Rectal smooth muscle tissue (tissue), 1 donor: ENCODE measurements at regions not wholly inside any gene's neighbourhood (a gene's known extent, or its start where the extent isn't known, plus 50 kb on each side); places are given as distances from the start of the nearest gene placed in this dataset.

Experiments used
- H3K27ac ChIP-seq: one replicate; pipeline ENCODE4 v1.7.0; 2013; ENCODE audit warnings: low read depth, low read length, inconsistent platforms
- H3K27me3 ChIP-seq: one replicate; pipeline ENCODE4 v1.7.0; 2013; ENCODE audit warnings: low read length; ENCODE audit not compliant: control insufficient read depth, insufficient read depth
- H3K36me3 ChIP-seq: one replicate; pipeline ENCODE4 v1.7.0; 2013; ENCODE audit warnings: low read length; ENCODE audit not compliant: control insufficient read depth, insufficient read depth
- H3K4me1 ChIP-seq: one replicate; pipeline ENCODE4 v1.7.0; 2013; ENCODE audit warnings: low read length; ENCODE audit not compliant: control insufficient read depth, insufficient read depth
- H3K4me3 ChIP-seq: one replicate; pipeline ENCODE4 v1.7.0; 2013; ENCODE audit warnings: low read length
- H3K9ac ChIP-seq: one replicate; pipeline ENCODE4 v1.7.0; 2013; ENCODE audit warnings: low read length

DNA sequence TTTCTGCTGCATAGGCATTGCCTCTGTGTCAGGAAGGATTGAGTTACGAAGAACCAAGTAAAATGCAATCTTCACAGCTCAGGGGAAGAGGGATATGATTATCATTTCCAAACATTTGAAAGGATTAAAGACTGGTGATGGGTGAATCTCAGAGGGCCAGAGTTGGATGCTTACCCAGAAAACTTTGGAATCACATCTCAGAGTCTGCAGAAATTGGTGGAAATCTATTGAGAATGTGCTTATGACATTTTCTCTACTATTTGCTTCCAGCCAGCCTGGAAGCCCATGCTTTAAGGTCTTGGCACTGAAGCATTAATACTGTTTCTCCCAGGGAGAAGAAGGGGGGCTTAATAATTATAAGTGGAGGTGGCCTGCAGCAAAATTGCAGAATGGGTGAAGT, 1301.4 kb upstream of the PIK3C3 start:
- Histone ChIP-seq H3K4me1 (no peaks in the 10 kb centered on the region), H3K4me3 (no peak overlapping the region)

DNA sequence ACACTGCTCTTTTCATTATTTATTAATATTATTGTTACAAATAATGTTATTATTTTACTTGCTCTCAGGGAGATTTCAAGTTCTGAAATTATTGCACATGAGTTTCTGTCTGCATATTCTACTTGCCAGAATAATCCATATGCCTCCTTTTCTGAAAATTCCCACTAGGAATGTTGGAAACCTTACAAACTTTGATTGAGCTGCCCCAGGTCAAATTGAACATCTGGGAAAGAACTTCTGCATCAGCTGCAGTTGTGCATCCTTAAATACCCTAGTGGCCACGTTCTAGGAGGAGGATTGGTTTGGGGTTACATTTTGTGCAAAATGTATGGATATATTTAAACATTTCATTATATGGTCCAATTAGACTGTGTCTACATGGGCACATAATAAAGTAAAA, 1302.7 kb upstream of the PIK3C3 start:
- H3K36me3 ChIP-seq = no peaks in the 10 kb centered on the region
- H3K27me3 ChIP-seq = no peaks in the 10 kb centered on the region
- H3K9ac ChIP-seq = no peak overlapping the region
- H3K4me1 ChIP-seq = no peaks in the 10 kb centered on the region
- H3K27ac ChIP-seq = no peak overlapping the region
- H3K4me3 ChIP-seq = no peak overlapping the region

More for the DNA sequence above, 1301.4 kb upstream of the PIK3C3 start:
- Histone ChIP-seq H3K27ac (no peak overlapping the region), H3K27me3 (no peaks in the 10 kb centered on the region), H3K36me3 (no peaks in the 10 kb centered on the region), H3K9ac (no peak overlapping the region)

DNA sequence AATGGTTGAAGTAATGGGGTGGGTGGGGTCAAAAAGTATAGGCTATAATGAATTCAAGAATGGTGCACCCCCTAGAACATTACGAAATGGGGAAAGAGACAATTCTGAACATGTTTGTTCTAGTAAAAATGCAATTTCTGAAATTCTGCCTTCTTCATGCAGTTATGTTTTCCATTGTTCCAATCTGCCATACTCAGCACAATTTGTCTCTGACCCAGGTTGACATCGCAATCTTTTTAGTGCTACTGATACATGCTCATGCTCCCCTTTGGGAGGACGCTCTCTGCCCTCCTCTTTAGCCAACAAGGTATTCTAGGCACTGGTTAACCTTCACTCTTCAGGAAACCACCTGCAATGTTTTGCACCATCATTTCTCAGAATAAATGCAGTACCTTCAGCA, 1303.9 kb upstream of the PIK3C3 start:
- H3K4me3 ChIP-seq = no peak overlapping the region
- H3K4me1 ChIP-seq = no peaks in the 10 kb centered on the region
- no peaks in the 10 kb centered on the region for H3K36me3 ChIP-seq
- H3K9ac ChIP-seq = no peak overlapping the region
- no peaks in the 10 kb centered on the region for H3K27me3 ChIP-seq
- no peak overlapping the region for H3K27ac ChIP-seq

DNA sequence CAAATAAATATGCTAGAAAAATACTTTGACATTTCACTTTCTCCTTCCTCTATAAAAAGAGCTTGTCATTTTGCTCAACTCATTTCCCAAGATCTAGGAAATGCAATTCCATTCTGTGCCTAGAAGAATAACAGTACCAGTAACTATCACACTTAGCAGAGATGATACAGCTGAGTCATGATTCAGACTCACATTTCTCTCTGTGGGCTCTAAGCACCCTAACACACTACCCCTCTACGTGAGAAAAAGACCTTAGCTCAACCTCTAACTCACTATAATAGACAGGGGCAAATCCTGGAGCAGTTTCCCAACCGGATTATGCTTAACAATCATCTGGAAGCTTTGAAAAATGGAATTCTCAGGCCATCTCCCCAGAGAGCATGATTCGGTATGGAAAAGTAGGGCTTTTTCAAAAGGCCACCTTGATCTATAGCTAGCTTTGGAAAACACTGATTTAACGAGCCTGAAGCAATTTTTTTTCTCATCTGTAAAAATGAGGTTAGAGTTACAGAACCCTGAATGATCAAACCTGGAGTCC, 1312.3 kb upstream of the PIK3C3 start:
- Histone ChIP-seq H3K27ac (no peak overlapping the region), H3K36me3 (no peaks in the 10 kb centered on the region), H3K4me1 (no peaks in the 10 kb centered on the region), H3K4me3 (no peak overlapping the region), H3K27me3 (no peaks in the 10 kb centered on the region), H3K9ac (no peak overlapping the region)

DNA sequence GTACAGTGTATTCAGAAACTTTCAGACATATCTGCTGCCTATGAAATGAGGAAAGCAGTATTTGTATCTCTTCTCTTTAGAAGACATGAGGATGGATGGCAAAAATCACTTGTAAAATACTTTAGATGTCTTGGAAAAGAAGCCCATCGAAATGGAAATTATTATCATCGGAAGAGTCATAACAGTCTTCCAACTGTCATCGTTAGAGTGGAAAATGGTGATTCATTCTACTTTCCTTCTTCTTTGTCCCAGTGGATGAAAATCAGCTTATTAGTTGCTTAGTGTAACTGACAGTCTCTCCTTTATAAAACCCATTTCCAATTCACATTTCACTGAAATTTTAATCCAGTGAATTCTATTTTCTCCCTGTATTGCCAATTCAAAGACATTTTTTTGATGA, 1323.7 kb upstream of the PIK3C3 start:
- Histone ChIP-seq H3K27ac (no peak overlapping the region), H3K27me3 (no peaks in the 10 kb centered on the region), H3K36me3 (no peaks in the 10 kb centered on the region), H3K9ac (no peak overlapping the region), H3K4me1 (no peaks in the 10 kb centered on the region), H3K4me3 (no peak overlapping the region)

DNA sequence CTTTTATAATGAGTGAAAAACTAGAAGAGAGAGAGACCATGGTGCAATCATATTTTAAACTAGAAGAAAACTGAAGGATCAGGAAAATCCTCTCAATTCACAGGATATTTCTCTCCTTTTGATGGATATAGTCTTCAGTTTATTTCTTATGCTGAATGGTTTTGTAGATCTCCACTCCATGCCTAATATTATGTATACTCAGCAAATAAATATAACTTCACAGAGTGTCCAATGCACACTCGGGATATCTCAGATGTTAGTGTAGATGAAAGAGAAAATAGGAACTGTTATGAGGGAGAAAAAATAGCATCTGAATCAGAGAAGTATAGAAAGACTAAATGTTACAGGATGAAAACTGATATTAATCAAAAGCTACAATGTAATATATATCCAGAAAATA, 1324.5 kb upstream of the PIK3C3 start:
- Histone ChIP-seq H3K4me3 (no peak overlapping the region), H3K27me3 (no peaks in the 10 kb centered on the region), H3K36me3 (no peaks in the 10 kb centered on the region)

DNA sequence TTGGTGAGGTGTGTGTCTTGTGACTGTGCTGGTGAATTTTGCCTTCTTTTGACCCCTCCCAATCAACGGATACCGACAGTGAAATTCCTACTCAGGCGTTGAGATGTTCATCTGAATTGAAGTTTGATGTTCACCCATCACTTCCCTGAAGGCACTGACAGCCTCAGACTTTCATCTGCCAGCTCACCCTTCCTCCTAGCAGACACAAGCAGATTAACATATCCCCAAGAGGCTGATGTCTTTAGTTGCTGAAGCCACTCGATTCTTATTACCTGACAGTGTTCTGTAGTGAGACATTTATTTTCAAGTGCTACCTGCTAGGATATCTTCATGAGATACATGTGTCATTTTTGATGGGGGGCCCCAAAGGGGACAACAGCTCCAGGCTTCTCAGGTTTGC, 1330.1 kb upstream of the PIK3C3 start:
- no peaks in the 10 kb centered on the region for H3K27me3 ChIP-seq
- no peak overlapping the region for H3K9ac ChIP-seq
- no peaks in the 10 kb centered on the region for H3K4me1 ChIP-seq
- H3K4me3 ChIP-seq = no peak overlapping the region
- H3K27ac ChIP-seq = no peak overlapping the region
- no peaks in the 10 kb centered on the region for H3K36me3 ChIP-seq

More for the DNA sequence above, 1324.5 kb upstream of the PIK3C3 start:
- H3K4me1 ChIP-seq = no peaks in the 10 kb centered on the region
- no peak overlapping the region for H3K27ac ChIP-seq
- H3K9ac ChIP-seq = no peak overlapping the region

DNA sequence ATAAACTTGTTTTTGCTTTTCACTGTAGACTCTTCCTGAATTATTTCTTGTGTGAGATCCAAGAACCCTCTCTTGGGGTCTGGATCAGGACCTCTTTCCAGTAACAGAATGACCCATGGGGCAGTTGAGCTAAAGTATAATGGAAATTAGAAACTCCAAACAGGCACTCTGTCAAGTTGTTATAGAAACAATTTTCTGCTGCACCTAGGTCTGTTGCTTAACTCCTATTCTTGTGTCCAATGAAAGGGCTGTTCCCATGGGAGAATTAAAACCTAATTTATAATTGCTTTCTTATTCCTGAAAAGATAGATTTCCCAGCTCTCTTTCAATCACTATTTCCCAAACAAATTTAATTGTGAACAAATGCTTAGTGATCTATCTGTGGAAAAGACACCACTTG, 1341.3 kb upstream of the PIK3C3 start:
- Histone ChIP-seq H3K27me3 (no peaks in the 10 kb centered on the region), H3K4me1 (no peaks in the 10 kb centered on the region), H3K36me3 (no peaks in the 10 kb centered on the region), H3K9ac (no peak overlapping the region), H3K27ac (no peak overlapping the region), H3K4me3 (no peak overlapping the region)

DNA sequence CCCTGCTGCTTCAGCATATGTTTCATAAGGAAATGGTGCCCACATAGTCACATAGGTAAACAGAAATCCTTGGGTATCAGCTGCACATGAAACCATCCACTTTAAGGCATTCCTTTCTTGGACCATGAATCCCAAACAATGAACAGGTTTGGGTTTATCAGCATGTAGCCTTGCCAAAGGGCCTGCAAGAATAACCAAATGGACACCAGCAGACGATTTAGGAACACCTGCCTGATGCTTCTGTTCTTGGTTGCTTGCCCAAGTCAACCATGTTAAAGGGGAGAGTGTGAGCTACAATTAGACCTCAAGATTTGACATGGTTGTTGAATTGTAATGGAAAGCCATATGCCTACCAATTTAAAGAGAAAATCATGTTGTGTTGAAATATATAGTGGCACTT, 1342.7 kb upstream of the PIK3C3 start:
- Histone ChIP-seq H3K4me1 (no peaks in the 10 kb centered on the region), H3K4me3 (no peak overlapping the region), H3K9ac (no peak overlapping the region), H3K27ac (no peak overlapping the region), H3K27me3 (no peaks in the 10 kb centered on the region), H3K36me3 (no peaks in the 10 kb centered on the region)

DNA sequence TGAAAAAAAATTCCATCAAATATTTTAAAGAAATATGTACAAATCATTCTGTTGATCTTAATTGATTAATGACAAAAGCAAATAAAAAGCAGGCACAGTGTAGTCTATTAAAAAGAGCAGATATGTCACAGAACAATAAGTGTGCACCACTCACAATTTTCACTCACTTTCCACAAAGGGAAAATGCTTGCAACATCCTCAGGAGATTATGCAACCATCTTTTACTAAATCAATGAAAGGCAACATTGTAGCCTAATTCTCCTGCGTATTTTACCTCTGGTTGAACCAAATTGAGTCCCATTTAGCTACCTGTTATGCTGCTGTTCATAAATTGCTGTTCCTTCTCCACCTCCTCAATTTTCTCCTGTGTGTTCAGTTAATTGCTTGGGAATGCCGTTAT, 1346.8 kb upstream of the PIK3C3 start:
- Histone ChIP-seq H3K27ac (no peak overlapping the region), H3K9ac (no peak overlapping the region), H3K36me3 (no peaks in the 10 kb centered on the region), H3K27me3 (no peaks in the 10 kb centered on the region), H3K4me1 (no peaks in the 10 kb centered on the region), H3K4me3 (no peak overlapping the region)

DNA sequence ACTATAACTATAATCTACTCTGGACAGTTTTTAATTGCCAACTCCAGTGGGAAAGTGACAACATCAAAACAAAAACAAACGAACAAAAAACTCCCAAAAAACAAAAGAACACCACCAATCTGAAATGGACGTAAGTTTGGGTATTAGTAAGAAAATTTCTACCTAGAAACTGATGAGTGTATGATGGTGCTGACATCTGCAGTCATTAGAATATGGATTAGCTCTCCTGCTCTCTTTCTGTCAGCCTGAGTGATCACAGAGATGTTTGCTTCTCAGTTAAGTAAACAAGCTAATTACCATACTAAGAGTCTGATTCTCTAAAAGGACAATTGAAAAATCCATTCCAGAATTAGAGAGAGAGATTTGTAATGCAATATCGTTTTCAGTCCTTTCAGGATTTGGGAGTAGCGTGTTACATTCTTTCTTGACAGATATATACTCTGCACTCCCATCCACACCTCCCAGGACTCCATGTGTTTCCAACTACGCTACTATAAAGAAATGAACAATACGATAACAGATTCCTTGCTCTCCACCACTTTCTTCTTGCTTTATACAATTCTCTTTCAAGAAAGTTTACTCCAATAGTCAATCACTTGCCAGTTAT, 1347.4 kb upstream of the PIK3C3 start:
- no peak overlapping the region for H3K9ac ChIP-seq
- no peak overlapping the region for H3K27ac ChIP-seq
- H3K36me3 ChIP-seq = no peaks in the 10 kb centered on the region
- H3K4me3 ChIP-seq = no peak overlapping the region
- H3K4me1 ChIP-seq = no peaks in the 10 kb centered on the region
- H3K27me3 ChIP-seq = no peaks in the 10 kb centered on the region

DNA sequence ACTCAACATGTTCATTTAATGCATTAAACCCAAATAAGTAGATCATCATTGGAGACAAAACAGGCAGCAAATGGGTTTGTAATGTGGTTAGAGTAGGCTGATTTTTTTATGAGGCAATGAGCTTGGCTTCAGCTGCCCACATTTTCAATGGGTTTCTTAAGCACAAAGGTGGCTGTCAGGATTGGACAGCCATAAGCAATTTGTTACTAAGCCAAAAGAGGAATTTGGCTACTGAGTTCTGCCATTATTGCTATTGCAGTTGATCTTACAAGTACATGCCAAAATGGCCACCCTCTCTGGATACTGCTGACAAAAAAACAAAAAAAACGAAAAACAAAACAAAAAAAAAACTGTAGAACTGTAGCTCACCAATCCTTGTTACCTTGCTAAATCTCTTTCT, 1348.0 kb upstream of the PIK3C3 start:
- Histone ChIP-seq H3K27me3 (no peaks in the 10 kb centered on the region), H3K27ac (no peak overlapping the region), H3K9ac (no peak overlapping the region), H3K36me3 (no peaks in the 10 kb centered on the region), H3K4me1 (no peaks in the 10 kb centered on the region), H3K4me3 (no peak overlapping the region)

DNA sequence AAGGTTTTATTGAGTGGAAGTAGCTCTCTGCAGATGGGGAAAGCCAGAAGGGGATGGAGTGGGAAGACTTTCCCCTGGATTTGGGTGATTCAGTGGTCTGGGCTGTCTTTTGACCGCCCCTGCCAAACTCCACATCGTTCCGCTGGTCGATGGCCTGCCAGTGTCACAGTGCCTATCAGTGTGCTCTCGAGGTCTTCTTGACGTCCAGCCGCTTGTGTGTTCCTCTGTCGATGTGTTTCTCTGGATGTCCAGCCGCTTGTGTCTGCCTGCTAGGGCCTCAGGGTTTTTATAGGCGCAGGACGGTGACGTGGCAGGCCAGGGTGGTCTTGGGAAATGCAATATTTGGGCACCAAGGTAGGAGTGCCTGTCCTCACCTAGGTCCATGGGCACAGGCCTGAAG, 1371.4 kb upstream of the PIK3C3 start:
- no peaks in the 10 kb centered on the region for H3K4me1 ChIP-seq
- H3K27ac ChIP-seq = no peak overlapping the region
- H3K27me3 ChIP-seq = no peaks in the 10 kb centered on the region
- H3K36me3 ChIP-seq = no peaks in the 10 kb centered on the region
- no peak overlapping the region for H3K4me3 ChIP-seq
- no peak overlapping the region for H3K9ac ChIP-seq
